ENCODE measurements at regions not wholly inside any gene's neighbourhood (a gene's known extent, or its start where the extent isn't known, plus 50 kb on each side); places are given as distances from the start of the nearest gene placed in this dataset.

DNA sequence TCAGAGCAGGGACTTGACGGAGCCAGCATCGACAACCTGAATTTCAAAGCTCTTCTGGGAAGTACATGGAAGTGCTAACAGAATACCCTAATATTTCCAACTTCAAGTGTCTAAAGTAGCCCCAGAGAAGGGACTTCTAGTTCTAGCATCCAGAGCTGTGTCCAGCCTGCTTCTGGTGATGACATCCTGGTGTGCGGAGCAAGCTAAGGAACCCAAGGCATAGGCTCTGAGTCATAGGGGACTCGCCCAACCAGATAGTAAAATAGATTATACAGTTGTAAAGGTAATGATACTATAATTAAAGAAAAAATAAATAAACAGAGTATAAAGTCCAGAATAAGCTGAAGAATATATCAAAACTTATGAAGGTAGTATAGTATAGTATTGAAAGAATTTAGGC is 108.1 kb upstream of the SERPINE2 start (continued):
- TF ChIP-seq EZH2phosphoT487 (IDR thresholded peaks at IDR 0.05; ENCODE audit: unreplicated experiment) (no peak), NANOG (IDR thresholded peaks at IDR 0.05; ENCODE audit: borderline replicate concordance) (no peak)

DNA sequence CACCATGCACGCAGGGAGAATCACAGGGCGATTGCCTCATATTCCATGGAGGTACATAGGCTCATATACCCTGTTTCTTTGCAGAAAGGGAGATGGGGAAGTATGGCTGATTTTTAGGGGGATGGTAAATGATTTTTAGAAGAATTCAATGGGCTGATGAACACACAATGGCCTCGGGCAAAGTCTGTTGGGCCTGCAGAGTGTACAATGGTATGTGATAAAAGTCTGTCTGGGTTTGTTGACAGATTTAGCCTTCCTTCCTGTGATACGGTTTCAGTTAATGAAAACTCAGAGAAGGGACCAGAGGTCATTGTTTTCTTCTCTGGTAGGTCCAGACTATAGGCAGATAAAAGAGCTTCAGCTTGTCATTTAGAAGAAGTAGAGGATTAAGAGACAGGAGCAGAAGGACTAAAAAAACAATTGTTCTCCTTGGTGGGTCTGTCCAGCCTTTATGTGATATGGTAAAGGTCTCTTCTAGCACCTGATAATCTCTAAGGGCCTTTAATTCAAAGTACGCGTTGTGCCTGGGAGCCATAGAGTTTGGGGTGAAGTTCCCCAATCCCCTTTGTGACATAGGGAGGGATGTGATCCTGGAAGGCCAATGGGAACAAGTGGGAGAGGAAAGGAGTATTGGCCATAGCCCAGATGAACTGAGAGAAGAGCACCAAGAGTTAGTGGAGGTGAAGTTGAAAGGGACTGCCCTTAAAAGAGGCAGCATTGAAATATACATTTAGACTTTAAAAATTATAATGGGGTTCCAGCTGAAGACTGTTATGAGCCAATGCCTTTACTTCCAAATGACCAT is 107.5 kb upstream of the SERPINE2 start:
- H3K4me3 Mint-ChIP-seq, result no peak overlapping the region
- H3K9me3 Mint-ChIP-seq, result no peaks in the 10 kb centered on the region
- H3K36me3 ChIP-seq (ENCODE audit: insufficient read depth), result no peaks in the 10 kb centered on the region
- H3K4me3 ChIP-seq, result no peak overlapping the region
- TF ChIP-seq, protein P1, sequence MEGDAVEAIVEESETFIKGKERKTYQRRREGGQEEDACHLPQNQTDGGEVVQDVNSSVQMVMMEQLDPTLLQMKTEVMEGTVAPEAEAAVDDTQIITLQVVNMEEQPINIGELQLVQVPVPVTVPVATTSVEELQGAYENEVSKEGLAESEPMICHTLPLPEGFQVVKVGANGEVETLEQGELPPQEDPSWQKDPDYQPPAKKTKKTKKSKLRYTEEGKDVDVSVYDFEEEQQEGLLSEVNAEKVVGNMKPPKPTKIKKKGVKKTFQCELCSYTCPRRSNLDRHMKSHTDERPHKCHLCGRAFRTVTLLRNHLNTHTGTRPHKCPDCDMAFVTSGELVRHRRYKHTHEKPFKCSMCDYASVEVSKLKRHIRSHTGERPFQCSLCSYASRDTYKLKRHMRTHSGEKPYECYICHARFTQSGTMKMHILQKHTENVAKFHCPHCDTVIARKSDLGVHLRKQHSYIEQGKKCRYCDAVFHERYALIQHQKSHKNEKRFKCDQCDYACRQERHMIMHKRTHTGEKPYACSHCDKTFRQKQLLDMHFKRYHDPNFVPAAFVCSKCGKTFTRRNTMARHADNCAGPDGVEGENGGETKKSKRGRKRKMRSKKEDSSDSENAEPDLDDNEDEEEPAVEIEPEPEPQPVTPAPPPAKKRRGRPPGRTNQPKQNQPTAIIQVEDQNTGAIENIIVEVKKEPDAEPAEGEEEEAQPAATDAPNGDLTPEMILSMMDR (conservative IDR thresholded peaks at IDR 0.05; ENCODE audit: low read depth in 2 of 2), result no peak
- no peak for TF ChIP-seq POLR2AphosphoS5 (IDR thresholded peaks at IDR 0.05; ENCODE audit: low read depth)
- TF ChIP-seq, protein P2, sequence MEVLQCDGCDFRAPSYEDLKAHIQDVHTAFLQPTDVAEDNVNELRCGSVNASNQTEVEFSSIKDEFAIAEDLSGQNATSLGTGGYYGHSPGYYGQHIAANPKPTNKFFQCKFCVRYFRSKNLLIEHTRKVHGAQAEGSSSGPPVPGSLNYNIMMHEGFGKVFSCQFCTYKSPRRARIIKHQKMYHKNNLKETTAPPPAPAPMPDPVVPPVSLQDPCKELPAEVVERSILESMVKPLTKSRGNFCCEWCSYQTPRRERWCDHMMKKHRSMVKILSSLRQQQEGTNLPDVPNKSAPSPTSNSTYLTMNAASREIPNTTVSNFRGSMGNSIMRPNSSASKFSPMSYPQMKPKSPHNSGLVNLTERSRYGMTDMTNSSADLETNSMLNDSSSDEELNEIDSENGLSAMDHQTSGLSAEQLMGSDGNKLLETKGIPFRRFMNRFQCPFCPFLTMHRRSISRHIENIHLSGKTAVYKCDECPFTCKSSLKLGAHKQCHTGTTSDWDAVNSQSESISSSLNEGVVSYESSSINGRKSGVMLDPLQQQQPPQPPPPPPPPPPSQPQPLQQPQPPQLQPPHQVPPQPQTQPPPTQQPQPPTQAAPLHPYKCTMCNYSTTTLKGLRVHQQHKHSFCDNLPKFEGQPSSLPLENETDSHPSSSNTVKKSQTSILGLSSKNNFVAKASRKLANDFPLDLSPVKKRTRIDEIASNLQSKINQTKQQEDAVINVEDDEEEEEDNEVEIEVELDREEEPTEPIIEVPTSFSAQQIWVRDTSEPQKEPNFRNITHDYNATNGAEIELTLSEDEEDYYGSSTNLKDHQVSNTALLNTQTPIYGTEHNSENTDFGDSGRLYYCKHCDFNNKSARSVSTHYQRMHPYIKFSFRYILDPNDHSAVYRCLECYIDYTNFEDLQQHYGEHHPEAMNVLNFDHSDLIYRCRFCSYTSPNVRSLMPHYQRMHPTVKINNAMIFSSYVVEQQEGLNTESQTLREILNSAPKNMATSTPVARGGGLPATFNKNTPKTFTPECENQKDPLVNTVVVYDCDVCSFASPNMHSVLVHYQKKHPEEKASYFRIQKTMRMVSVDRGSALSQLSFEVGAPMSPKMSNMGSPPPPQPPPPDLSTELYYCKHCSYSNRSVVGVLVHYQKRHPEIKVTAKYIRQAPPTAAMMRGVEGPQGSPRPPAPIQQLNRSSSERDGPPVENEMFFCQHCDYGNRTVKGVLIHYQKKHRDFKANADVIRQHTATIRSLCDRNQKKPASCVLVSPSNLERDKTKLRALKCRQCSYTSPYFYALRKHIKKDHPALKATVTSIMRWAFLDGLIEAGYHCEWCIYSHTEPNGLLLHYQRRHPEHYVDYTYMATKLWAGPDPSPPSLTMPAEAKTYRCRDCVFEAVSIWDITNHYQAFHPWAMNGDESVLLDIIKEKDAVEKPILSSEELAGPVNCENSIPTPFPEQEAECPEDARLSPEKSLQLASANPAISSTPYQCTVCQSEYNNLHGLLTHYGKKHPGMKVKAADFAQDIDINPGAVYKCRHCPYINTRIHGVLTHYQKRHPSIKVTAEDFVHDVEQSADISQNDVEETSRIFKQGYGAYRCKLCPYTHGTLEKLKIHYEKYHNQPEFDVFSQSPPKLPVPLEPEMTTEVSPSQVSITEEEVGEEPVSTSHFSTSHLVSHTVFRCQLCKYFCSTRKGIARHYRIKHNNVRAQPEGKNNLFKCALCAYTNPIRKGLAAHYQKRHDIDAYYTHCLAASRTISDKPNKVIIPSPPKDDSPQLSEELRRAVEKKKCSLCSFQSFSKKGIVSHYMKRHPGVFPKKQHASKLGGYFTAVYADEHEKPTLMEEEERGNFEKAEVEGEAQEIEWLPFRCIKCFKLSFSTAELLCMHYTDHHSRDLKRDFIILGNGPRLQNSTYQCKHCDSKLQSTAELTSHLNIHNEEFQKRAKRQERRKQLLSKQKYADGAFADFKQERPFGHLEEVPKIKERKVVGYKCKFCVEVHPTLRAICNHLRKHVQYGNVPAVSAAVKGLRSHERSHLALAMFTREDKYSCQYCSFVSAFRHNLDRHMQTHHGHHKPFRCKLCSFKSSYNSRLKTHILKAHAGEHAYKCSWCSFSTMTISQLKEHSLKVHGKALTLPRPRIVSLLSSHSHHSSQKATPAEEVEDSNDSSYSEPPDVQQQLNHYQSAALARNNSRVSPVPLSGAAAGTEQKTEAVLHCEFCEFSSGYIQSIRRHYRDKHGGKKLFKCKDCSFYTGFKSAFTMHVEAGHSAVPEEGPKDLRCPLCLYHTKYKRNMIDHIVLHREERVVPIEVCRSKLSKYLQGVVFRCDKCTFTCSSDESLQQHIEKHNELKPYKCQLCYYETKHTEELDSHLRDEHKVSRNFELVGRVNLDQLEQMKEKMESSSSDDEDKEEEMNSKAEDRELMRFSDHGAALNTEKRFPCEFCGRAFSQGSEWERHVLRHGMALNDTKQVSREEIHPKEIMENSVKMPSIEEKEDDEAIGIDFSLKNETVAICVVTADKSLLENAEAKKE (CRISPR knock-in tag; IDR thresholded peaks at IDR 0.05), result no peak
- TF ChIP-seq, protein P3, sequence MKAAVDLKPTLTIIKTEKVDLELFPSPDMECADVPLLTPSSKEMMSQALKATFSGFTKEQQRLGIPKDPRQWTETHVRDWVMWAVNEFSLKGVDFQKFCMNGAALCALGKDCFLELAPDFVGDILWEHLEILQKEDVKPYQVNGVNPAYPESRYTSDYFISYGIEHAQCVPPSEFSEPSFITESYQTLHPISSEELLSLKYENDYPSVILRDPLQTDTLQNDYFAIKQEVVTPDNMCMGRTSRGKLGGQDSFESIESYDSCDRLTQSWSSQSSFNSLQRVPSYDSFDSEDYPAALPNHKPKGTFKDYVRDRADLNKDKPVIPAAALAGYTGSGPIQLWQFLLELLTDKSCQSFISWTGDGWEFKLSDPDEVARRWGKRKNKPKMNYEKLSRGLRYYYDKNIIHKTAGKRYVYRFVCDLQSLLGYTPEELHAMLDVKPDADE (IDR thresholded peaks at IDR 0.05), result no peak
- TF ChIP-seq EZH2phosphoT487 (IDR thresholded peaks at IDR 0.05; ENCODE audit: unreplicated experiment), result no peak
- H3K27ac ChIP-seq (ENCODE audit: low read depth), result no peak overlapping the region
- DNase-seq (ENCODE audit: low spot score) (no peak), ATAC-seq (no peak)
- no peaks in the 10 kb centered on the region for H4K20me1 ChIP-seq (replicated peaks; ENCODE audit: insufficient read depth)
- H3F3A ChIP-seq (replicated peaks; ENCODE audit: low read depth), result no peaks in the 10 kb centered on the region
- no peak overlapping the region for H3K4me2 ChIP-seq
- H3K4me1 Mint-ChIP-seq, result no peaks in the 10 kb centered on the region
- H3K79me2 ChIP-seq (replicated peaks; ENCODE audit: insufficient read depth), result no peaks in the 10 kb centered on the region
- peaks cover under 1% of the 10 kb centered on the region for H3K27me3 Mint-ChIP-seq (ENCODE audit: insufficient read depth, low read depth, poor library complexity)
- H3K4me1 ChIP-seq (ENCODE audit: insufficient read depth), result no peaks in the 10 kb centered on the region
- H3K9me2 ChIP-seq (ENCODE audit: insufficient read depth), result no peaks in the 10 kb centered on the region
- H3K27ac Mint-ChIP-seq, result no peak overlapping the region
- H3K36me3 Mint-ChIP-seq (ENCODE audit: low read depth), result no peaks in the 10 kb centered on the region
- no peaks in the 10 kb centered on the region for H3K27me3 ChIP-seq (ENCODE audit: insufficient read depth)
- no peak overlapping the region for H2AFZ ChIP-seq
